Ishikawa (cell line): ENCODE measurements at regions not wholly inside any gene's neighbourhood (a gene's known extent, or its start where the extent isn't known, plus 50 kb on each side); places are given as distances from the start of the nearest gene placed in this dataset.

Experiments
- CEBPB ChIP-seq: IDR thresholded peaks from 2 replicates; pipeline ENCODE4 v1.6.1; 2012
- CREB1 ChIP-seq: IDR thresholded peaks from 2 replicates; pipeline ENCODE4 v1.6.1; 2012; ENCODE audit warnings: low read depth
- EGR1 ChIP-seq: IDR thresholded peaks from 2 replicates; pipeline ENCODE4 v1.6.1; 2012
- EP300 ChIP-seq: IDR thresholded peaks from 2 replicates; pipeline ENCODE4 v1.6.1; 2012; ENCODE audit warnings: borderline replicate concordance
- FOXM1 ChIP-seq: IDR thresholded peaks from 2 replicates; pipeline ENCODE4 v1.6.1; 2012; ENCODE audit warnings: low read depth, borderline replicate concordance
- NFIC ChIP-seq: IDR thresholded peaks from 2 replicates; pipeline ENCODE4 v1.6.1; 2012
- RAD21 ChIP-seq: IDR thresholded peaks from 2 replicates; pipeline ENCODE4 v1.6.1; 2012; ENCODE audit warnings: low read depth
- TAF1 ChIP-seq: IDR thresholded peaks from 2 replicates; pipeline ENCODE4 v1.6.1; 2012; ENCODE audit warnings: low read depth, mild to moderate bottlenecking
- TCF12 ChIP-seq: IDR thresholded peaks from 2 replicates; pipeline ENCODE4 v1.6.1; 2012; ENCODE audit warnings: low read depth
- TEAD4 ChIP-seq: IDR thresholded peaks from 2 replicates; pipeline ENCODE4 v1.6.1; 2012
- YY1 ChIP-seq: IDR thresholded peaks from 2 replicates; pipeline ENCODE4 v1.6.1; 2012; ENCODE audit warnings: low read depth
- ZBTB7A ChIP-seq: IDR thresholded peaks from 2 replicates; pipeline ENCODE4 v1.6.1; 2012; ENCODE audit warnings: low read depth
- TF ChIP-seq, protein P1 (sequence below): IDR thresholded peaks from 2 replicates; pipeline ENCODE4 v1.6.1; 2012; ENCODE audit warnings: low read depth, mild to moderate bottlenecking
- TF ChIP-seq, protein P2 (sequence below): IDR thresholded peaks from 2 replicates; pipeline ENCODE4 v1.6.1; 2012
- TF ChIP-seq, protein P3 (sequence below): IDR thresholded peaks from 2 replicates; pipeline ENCODE4 v1.6.1; 2012

DNA sequence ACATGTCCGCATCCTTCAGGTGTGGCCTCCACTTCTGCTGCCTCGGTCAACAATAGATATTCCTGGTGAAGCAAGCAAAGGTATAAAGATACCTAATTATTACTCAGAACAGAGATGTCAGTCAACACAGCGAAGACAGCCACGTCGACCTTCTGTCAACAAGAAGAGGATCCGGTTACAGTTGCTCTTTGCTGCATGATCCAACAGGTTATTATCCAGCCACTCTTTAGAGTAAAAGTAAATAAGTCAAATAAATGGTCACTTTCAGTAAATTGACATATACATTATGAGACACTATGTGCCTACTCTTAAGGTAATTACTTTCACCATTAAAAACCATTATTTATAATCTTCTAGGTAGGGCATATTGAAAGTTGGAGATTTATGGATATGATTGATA, 356.8 kb upstream of the ATP11B start:
- TF ChIP-seq FOXM1 (no peak), CEBPB (no peak), CREB1 (no peak), RAD21 (no peak), NFIC (no peak), TEAD4 (no peak), ZBTB7A (no peak), TCF12 (no peak), YY1 (no peak), TAF1 (no peak), EP300 (no peak), EGR1 (no peak)
- TF ChIP-seq, protein P1, sequence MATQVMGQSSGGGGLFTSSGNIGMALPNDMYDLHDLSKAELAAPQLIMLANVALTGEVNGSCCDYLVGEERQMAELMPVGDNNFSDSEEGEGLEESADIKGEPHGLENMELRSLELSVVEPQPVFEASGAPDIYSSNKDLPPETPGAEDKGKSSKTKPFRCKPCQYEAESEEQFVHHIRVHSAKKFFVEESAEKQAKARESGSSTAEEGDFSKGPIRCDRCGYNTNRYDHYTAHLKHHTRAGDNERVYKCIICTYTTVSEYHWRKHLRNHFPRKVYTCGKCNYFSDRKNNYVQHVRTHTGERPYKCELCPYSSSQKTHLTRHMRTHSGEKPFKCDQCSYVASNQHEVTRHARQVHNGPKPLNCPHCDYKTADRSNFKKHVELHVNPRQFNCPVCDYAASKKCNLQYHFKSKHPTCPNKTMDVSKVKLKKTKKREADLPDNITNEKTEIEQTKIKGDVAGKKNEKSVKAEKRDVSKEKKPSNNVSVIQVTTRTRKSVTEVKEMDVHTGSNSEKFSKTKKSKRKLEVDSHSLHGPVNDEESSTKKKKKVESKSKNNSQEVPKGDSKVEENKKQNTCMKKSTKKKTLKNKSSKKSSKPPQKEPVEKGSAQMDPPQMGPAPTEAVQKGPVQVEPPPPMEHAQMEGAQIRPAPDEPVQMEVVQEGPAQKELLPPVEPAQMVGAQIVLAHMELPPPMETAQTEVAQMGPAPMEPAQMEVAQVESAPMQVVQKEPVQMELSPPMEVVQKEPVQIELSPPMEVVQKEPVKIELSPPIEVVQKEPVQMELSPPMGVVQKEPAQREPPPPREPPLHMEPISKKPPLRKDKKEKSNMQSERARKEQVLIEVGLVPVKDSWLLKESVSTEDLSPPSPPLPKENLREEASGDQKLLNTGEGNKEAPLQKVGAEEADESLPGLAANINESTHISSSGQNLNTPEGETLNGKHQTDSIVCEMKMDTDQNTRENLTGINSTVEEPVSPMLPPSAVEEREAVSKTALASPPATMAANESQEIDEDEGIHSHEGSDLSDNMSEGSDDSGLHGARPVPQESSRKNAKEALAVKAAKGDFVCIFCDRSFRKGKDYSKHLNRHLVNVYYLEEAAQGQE = no peak
- TF ChIP-seq, protein P2, sequence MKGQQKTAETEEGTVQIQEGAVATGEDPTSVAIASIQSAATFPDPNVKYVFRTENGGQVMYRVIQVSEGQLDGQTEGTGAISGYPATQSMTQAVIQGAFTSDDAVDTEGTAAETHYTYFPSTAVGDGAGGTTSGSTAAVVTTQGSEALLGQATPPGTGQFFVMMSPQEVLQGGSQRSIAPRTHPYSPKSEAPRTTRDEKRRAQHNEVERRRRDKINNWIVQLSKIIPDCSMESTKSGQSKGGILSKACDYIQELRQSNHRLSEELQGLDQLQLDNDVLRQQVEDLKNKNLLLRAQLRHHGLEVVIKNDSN = no peak
- TF ChIP-seq, protein P3, sequence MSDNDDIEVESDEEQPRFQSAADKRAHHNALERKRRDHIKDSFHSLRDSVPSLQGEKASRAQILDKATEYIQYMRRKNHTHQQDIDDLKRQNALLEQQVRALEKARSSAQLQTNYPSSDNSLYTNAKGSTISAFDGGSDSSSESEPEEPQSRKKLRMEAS = no peak

DNA sequence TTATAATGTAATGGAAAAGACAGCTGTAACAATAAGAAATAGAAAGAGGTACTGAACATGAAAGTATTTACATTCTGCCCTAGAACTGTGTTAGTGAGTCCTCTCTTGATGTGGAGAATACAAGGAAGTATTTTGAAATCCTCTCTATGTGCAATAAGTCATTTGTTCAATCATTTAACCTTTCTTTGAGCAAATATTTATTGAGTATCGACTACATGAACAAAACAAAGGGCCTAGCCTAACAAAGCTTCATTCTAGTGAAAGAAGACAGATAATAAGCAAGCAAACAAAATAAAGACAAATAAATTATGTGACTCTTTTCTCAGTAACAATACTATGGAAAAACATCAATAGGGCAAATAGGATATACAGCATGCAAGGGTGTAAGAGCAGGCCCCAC, 354.9 kb upstream of the ATP11B start:
- TF ChIP-seq NFIC (no peak), TCF12 (no peak), EP300 (no peak), CEBPB (no peak), CREB1 (no peak), FOXM1 (no peak), TEAD4 (no peak), TAF1 (no peak), RAD21 (no peak), EGR1 (no peak), ZBTB7A (no peak), YY1 (no peak)
- TF ChIP-seq, protein P1 = no peak
- TF ChIP-seq, protein P2 = no peak
- TF ChIP-seq, protein P3 = no peak

DNA sequence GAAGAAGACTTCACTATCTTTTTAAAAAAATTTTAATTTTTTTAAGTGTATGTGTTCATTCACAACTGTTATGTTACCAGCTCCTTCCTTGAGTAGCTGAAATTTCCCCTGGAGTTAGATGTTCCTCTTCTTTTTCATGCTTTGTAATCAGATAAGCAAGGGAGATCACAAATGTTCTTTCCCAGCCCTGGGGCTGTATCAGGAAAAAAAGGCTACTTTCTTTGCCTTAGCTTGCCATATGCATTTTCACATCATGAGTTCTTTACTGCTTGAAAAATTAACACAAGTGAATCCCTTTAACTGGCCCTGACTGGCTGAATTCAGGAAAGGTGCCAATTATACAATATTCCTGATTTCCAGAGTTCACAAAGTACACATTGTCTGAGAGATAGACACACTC, 353.2 kb upstream of the ATP11B start:
- no peak for TF ChIP-seq TCF12
- TF ChIP-seq, protein P1 = no peak
- no peak for TF ChIP-seq ZBTB7A
- TF ChIP-seq NFIC = no peak
- no peak for TF ChIP-seq YY1
- no peak for TF ChIP-seq TAF1
- TF ChIP-seq, protein P2 = no peak

DNA sequence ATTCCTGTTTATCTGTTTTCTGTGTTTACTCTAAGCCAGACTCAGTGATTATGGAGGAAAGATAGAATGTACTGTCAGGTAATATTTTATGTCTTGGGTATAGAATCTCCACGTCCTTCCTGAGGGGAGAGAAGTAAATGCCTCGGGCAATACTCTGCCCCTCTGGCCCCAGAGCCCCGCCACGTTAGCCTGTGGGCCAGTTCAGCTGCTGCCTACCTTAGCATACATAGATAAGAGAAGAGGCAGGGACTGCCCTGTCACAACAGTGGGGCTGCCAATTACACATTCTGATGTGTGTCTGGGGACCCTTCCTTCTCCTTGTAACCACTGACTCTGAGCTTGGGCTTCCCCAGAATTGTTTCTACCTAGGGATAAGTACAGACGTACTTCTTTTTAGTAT, 347.7 kb upstream of the ATP11B start:
- no peak for TF ChIP-seq YY1
- TF ChIP-seq, protein P3 = no peak
- TF ChIP-seq, protein P1 = no peak
- TF ChIP-seq FOXM1 = no peak
- TF ChIP-seq EGR1 = no peak
- no peak for TF ChIP-seq CEBPB
- TF ChIP-seq EP300 = no peak
- no peak for TF ChIP-seq TEAD4
- no peak for TF ChIP-seq TAF1
- TF ChIP-seq CREB1 = no peak
- TF ChIP-seq RAD21 = no peak
- no peak for TF ChIP-seq TCF12
- TF ChIP-seq NFIC = no peak
- TF ChIP-seq, protein P2 = no peak
- TF ChIP-seq ZBTB7A = no peak
